Epithelial cell of proximal tubule (primary cell): ENCODE measurements at regions not wholly inside any gene's neighbourhood (a gene's known extent, or its start where the extent isn't known, plus 50 kb on each side); places are given as distances from the start of the nearest gene placed in this dataset.

Experiments used
- DNase-seq: peaks from one replicate; pipeline ENCODE4 v3.0.0-alpha.2; 2011; ENCODE audit warnings: low read depth
- H3K4me3 ChIP-seq: 2 replicates; pipeline ENCODE4 v1.5.1; 2011; ENCODE audit warnings: low read depth, mild to moderate bottlenecking, low read length
- TF ChIP-seq, protein P1 (sequence below): conservative IDR thresholded peaks from 2 replicates; pipeline ENCODE4 v1.5.1; 2012; ENCODE audit warnings: low read depth, mild to moderate bottlenecking, low read length

DNA sequence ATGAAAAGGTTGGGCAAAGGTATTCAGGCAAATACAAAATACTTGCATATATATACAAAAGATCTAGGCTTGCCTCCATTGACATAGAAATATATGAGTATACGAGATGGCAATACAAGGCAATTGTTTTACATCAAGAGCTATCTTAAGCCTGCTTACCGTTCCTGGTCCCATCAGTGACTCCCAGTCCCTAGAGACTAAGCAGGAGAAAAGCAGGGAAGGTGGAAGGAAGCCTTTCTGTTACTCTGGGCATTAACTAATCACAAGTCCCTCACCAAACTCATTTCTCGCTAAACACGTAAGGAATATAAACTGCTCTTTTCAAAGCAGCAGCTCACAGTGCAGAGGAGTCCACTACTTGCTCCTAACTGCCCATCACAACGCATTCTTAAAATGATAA is 125.2 kb downstream of the ZNF608 start:
- TF ChIP-seq, protein P1, sequence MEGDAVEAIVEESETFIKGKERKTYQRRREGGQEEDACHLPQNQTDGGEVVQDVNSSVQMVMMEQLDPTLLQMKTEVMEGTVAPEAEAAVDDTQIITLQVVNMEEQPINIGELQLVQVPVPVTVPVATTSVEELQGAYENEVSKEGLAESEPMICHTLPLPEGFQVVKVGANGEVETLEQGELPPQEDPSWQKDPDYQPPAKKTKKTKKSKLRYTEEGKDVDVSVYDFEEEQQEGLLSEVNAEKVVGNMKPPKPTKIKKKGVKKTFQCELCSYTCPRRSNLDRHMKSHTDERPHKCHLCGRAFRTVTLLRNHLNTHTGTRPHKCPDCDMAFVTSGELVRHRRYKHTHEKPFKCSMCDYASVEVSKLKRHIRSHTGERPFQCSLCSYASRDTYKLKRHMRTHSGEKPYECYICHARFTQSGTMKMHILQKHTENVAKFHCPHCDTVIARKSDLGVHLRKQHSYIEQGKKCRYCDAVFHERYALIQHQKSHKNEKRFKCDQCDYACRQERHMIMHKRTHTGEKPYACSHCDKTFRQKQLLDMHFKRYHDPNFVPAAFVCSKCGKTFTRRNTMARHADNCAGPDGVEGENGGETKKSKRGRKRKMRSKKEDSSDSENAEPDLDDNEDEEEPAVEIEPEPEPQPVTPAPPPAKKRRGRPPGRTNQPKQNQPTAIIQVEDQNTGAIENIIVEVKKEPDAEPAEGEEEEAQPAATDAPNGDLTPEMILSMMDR = no peak
- no peak overlapping the region for H3K4me3 ChIP-seq
- DNase-seq = no peak

GRCh38 chr5:124620743-124621142 is 125.7 kb downstream of the ZNF608 start:
- no peak for DNase-seq
- TF ChIP-seq, protein P1 = no peak
- H3K4me3 ChIP-seq = no peak overlapping the region

- DNase-seq = no peak
- TF ChIP-seq, protein P1 = no peak
- H3K4me3 ChIP-seq = no peak overlapping the region
Measured at GRCh38 chr5:124619121-124619520, 127.3 kb downstream of the ZNF608 start.

- DNase-seq = no peak
- TF ChIP-seq, protein P1 = no peak
- H3K4me3 ChIP-seq = no peak overlapping the region
Measured at GRCh38 chr5:124617787-124618186, 128.7 kb downstream of the ZNF608 start.

DNA sequence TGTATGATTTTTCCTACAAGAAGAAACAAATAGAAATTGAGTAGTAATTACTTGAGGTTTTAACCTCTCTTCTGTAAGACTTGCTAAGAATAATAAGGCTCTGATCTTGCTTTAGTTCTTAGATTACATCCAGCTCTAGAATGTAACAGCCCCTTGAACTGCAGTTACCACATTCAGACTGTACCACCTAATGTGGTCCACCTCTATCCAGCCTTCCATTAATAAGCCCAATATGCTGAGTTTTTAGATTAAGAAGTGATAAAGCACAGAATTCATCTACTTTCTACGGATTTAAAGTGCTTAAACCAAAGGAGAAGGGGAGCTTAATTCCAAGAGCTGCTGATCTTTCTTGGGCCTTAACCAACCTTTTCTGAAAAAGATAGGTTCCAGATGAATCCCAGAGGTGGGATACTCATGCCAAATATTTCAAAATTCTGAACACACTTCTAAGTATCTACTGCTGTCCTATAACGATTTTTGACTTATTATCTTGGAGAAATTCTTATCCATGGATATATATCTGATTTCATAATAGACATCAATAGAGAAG is 131.5 kb downstream of the ZNF608 start:
- DNase-seq = no peak
- H3K4me3 ChIP-seq = no peak overlapping the region
- TF ChIP-seq, protein P1 = no peak

DNA sequence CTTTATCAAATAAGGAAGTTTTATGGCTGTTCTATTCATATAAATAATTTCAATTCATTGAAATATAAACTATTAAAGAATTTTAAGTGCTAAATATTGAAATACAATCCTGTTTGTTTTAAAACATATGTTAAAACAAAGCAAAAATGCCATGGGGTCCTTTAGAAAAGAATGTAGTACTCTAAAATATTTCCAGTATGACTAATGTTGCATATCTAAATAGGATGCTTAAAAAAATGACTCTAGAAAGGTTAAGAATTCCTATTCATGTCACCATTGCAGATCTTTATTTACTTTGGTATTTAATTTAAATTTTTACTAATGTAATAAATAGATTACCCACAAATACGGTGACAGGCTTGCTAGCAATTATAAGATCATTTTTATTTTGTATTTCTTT is 132.3 kb downstream of the ZNF608 start:
- no peak overlapping the region for H3K4me3 ChIP-seq
- no peak for DNase-seq
- TF ChIP-seq, protein P1 = no peak

GRCh38 chr5:124613273-124613953 is 133.0 kb downstream of the ZNF608 start:
- TF ChIP-seq, protein P1 = no peak
- no peak overlapping the region for H3K4me3 ChIP-seq
- DNase-seq = no peak
